Muscle of arm (tissue), 1 donor: ENCODE measurements at regions not wholly inside any gene's neighbourhood (a gene's known extent, or its start where the extent isn't known, plus 50 kb on each side); places are given as distances from the start of the nearest gene placed in this dataset.
A peak's percentile ranks its signal among the peaks of the same experiment; 100 is the strongest.

Source experiments
- DNase-seq: peaks from one replicate; pipeline ENCODE4 v3.0.0-alpha.2; 2013

DNA sequence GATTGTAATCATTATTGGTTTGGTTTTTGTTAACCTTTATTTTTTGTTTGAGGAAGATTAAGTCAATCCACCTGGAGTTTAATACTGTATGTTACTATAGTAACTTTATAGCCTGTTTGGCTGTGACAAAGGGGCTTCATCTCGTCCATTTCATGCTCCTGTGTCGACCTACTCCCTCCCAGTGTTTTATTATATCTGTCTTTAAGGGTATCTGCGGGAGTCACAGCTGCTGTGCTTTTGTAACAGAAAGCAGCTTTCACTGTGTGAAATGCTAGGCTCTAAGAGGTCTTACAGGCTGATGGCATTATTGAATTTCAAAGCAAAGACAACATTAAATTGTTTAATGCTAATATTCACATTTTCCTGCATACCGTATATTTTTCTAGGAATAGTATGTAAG lies 698.0 kb upstream of the POU3F2 start:
- no peak for DNase-seq

DNA sequence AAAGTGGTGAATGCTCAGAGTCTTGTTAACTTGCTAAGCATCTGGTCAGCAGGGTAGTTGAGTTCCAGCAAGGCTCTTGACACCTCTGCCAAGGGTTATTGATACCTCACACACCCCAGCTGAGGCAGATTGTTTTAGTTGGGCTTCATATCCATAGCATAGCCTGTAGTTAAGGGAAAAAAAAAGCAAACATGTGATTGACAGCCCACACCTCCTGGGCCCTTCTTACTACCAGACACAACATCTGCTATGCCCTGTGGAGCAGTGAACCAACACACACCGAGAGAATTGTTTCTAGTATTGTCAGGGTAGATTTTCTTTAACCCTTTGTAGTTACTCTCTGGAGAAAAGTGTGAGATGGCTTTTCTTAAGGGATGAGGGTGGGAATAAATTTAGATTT lies 697.0 kb upstream of the POU3F2 start:
- DNase-seq = no peak

DNA sequence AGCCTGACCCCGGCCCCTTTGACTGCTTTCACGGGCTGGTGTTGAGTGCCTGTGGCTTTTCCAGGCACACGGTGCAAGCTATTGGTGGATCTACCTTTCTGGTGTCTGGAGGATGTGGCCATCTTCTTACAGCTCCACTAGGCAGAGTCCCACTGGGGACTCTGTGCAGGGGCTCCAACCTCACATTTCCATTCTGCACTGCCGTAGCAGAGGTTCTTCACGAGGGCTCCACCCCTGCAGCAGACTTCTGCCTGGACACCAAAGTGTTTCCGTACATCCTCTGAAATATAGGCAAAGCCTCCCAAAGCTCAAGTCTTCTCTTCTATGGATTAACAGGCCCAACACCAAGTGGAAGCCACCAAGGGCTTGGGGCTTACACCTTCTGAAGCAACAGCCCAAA lies 691.5 kb upstream of the POU3F2 start:
- no peak for DNase-seq

GRCh38 chr6:98146656-98147055 lies 687.7 kb upstream of the POU3F2 start:
- DNase-seq = no peak

DNA sequence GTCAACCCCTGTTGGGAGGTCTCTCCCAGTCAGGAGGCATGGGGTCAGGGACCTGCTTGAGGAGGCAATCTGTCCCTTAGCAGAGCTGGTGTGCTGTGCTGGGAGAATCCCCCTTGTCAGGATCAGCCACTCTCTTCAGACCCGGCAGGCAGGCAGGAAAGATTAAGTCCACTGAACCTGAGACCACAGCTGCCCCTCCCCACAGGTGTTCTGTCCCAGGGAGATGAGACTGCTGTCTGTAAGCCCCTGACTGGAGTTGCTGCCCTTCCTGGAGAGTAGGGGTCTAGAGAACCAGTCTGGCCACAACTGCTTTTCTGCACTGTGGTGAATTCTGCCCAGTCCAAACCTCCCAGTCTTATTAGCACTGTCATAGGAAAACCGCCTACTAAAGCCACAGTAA lies 677.8 kb upstream of the POU3F2 start:
- no peak for DNase-seq

- DNase-seq = no peak
Measured at GRCh38 chr6:98179606-98180005, 654.8 kb upstream of the POU3F2 start.

DNA sequence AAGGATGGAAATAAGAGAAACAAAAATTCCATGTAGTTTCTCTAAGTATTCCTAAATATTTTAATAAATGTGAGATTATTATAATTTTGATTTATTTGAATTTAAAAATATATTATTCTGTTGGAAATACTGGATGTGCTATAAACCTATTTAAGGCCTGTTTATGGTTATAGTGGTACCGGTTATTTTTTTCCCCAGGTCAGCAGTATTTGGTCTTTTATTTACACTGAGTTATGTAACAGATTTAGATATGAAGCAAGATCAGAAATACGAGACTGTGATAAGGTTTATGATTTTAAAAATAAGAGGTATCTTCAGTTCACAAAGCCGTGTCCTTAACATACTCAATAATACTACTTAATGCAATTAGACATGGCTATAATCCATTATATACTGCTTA lies 634.3 kb upstream of the POU3F2 start:
- no peak for DNase-seq

DNA sequence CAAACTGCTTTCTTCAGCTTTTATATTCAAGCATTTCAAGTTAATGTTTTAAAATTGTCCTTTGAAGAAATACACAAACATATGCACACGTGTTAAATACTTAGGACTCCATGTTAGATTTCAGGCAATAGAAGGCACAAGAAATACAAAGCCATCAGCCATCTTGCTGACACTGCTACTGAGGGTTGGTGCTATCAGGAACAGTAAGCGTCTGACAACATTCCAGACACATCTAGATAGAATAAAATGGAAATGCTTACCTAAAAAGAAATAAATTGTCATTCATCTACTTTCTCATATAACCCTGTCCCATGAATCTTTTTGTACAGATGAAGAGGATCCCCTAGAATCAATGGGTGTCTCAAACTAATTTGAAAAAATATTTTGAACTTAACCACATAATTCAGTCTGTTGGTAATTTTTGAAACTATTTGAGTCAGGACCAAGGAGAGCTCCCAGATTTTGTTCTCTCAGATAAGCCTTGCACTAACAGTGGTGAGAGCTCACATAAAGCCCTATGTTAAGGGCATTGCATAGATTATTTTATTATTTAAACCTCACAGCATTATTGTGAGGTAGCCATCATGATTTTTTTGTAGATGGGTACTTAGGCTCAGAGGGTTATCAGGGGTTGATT lies 631.1 kb upstream of the POU3F2 start:
- DNase-seq = peak; percentile 3

DNA sequence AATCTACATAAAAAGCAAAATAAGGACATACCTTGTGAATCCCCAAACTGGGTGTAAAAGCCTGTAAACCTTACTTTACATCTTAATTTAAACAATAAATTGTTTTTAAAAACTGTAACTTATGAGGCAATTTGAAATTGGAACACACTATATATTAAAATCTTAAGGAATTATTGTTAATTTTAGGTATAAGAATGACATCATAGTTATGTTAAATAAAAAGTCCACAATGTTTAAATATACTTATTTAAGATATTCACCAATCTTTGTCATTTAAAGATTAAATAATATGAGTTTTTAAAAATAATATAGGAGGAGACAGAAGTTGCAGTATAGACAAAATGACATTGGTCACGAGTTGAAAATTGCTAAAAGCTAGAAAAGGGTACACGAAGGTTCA lies 621.9 kb upstream of the POU3F2 start:
- DNase-seq = no peak

DNA sequence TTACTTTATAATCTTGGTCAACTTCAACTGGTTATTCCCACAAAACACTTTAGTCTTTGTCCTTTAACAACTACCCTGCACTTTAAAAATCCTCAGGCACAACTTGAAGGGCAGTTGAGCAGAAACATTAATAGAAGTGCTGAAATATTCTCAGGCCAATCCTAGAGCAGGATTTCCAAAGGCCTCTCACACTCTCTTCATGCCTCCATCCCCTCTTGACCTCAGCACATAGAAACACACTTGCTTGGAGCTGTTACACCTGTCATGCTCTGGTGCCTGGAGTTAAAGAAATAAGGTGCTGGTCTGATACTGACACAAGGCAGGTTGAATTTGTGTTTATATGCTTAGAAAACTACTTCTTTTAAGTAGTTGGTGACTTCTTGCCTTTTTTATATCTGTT lies 618.8 kb upstream of the POU3F2 start:
- DNase-seq = no peak

GRCh38 chr6:98230250-98230649 lies 604.1 kb upstream of the POU3F2 start:
- DNase-seq = no peak

DNA sequence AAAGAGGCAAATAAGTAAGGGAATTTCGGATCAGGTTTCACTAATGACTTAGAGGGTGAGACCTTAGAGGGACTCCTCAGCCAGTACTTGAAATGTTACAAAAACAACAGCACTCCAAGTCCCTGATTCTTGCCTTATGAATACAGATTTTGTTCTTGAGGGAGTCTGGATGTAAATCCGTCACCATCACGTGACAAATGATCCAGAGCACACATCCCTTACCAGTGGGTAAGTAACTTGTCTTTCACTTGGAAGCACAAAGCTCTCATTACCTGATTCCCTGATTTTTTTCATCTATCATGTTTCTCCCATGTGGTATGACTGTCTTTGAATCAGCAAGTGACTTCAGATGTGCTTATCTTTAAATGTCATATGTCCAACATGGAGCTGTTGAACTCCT lies 595.3 kb upstream of the POU3F2 start:
- DNase-seq = no peak

- no peak for DNase-seq
Measured at GRCh38 chr6:98241630-98242029, 592.7 kb upstream of the POU3F2 start.

GRCh38 chr6:98254624-98255023 lies 579.8 kb upstream of the POU3F2 start:
- no peak for DNase-seq

DNA sequence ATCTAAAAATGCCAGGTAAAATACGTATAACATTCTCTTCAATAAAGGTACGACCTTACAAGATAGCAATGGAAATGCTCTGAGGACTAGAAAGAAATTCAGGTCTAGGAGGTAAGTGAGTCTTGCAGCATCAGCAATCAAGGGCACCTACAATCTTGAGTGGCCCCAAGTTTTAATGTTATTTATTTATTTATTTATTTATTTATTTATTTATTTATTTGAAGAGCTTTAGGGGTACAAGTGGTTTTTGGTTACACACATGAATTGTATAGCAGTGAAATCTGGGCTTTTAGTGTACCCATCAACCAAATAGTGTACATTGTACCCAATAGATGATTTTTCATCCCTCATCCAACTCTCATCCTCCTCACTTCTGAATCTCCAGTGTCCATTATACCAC lies 574.0 kb upstream of the POU3F2 start:
- no peak for DNase-seq

- DNase-seq = no peak
Measured at GRCh38 chr6:98272060-98272459, 562.3 kb upstream of the POU3F2 start.

DNA sequence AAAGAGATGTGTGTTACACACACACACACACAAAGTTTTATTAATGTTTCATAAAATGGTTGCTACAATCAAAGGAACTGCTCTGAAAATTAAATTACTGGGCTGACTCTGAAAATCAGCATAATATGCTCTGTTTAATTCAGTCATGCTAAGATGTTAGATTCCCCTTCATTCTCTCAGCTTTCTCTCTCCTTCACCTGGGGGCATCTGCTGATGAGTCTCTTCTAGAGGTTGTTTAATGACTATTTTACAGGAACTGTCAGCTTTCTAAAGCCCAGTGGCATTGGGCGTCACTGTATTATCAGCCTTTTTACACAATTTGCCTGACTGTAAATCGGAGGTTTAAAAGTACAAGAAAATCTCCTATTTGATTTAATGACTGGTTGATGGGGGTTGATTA lies 559.7 kb upstream of the POU3F2 start:
- no peak for DNase-seq

GRCh38 chr6:98280492-98280891 lies 553.9 kb upstream of the POU3F2 start:
- DNase-seq = no peak

- DNase-seq = no peak
Measured at GRCh38 chr6:98286620-98287019, 547.8 kb upstream of the POU3F2 start.

DNA sequence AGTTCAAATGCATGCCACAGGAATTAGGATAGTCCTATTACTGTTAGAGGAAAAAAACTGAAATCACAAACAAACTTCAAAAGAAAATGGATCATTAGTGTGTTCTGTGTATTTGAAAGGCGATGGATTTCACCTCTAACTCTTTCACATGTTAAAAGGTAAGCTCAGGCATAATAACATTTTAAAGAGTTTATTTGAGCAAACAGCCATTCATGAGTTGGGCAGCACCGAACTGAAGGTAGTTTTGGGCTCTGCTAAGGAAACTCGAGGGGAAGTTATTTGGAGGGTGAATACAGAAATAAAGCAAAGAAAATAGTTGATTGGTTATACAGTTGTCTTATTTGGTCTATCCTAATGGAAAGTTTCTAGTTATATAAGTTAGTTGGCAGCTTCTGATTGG lies 546.5 kb upstream of the POU3F2 start:
- no peak for DNase-seq

- no peak for DNase-seq
Measured at GRCh38 chr6:98292810-98293209, 541.6 kb upstream of the POU3F2 start.

DNA sequence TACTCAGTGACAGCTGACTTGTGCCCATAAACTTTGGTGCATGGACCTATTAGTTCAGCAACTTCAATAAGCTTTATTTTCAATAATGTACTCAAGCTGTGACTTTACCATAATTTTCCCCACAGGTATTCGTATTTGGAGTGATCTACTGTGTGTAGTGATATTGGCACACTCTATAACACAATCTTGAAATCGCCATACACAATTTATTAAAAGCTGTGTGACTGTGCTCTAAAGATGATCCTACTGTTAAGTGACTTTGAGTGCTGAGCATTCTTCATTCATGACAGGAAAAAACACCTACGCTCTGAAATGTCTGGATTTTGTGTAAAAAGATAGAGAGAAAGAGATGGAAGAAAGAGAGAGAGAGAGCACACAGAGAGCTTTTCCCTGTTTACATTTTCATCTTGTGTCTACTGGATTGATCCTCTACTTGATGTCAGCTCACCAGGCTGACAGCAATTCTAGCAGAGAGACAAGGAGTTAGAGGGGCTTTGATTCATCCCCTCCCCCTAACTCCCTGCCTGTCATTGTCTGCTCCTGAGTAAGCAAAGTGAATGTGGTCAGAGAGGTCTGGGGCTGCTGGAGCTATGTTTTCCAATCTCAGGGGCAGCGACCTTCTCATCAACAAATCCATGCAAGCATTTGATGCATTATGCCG lies 538.7 kb upstream of the POU3F2 start:
- DNase-seq = no peak

DNA sequence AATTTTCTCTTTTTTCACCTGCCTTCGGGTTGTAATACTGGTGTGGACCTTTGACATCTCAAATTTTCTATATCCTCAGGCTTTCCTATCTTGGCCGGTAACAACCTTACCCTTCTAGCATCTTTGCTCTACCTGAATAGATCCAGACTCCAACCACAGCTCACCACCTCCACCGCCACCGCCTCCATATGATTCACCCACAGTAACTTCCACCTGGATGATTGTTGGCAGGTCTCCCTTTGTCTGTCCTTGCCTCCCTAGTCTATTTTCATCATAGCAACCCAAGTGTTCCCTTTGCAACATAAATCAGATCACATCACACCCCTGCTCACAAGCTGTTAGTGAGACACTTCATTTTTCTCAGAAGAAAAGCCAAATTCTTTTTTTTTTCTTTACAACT lies 525.8 kb upstream of the POU3F2 start:
- DNase-seq = no peak

DNA sequence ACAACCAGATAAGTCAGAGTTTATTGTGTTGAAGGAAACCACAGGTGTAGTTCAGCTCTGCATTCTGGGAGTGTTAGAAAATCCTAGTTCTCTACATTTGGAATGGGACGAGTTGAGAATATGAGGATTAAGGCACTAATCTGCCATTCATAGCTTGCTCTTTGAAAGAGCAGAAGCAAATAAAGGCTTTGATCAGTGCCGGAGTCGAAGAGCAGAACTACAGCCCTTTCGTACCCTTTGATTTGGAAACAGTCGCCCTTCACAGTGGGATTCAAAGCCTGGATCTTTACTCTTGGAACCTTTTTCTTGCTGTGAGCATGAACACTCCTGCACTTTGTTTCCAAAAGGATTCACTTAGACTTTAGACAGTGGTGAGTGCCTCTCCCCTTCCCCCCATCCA lies 523.9 kb upstream of the POU3F2 start:
- no peak for DNase-seq
